T47D (cell line): ENCODE measurements at regions not wholly inside any gene's neighbourhood (a gene's known extent, or its start where the extent isn't known, plus 50 kb on each side); places are given as distances from the start of the nearest gene placed in this dataset.
"Not testable (repeated sequence)": the region's sequence is repeated elsewhere in the genome, so short reads cannot be mapped to it uniquely, and the experiment has no call there.

Source experiments
- DNase-seq, 2 experiments: peaks; one replicate each; pipeline versions ENCODE4 v3.0.0 to v3.0.0-alpha.2; 2011 to 2012; ENCODE audit warnings: low read depth in 1 of 2, low spot score in 1 of 2
- JUND ChIP-seq: IDR thresholded peaks from 2 replicates; pipeline ENCODE4 v1.6.1; 2012; ENCODE audit warnings: low read depth
- in situ Hi-C: cut with HindIII; loops from 2 replicates; pipeline ENCODE4 v1.10.0; 2016; ENCODE audit warnings: low sequenced_read_pairs, low pct_unique_long_range_greater_than_20kb

DNA sequence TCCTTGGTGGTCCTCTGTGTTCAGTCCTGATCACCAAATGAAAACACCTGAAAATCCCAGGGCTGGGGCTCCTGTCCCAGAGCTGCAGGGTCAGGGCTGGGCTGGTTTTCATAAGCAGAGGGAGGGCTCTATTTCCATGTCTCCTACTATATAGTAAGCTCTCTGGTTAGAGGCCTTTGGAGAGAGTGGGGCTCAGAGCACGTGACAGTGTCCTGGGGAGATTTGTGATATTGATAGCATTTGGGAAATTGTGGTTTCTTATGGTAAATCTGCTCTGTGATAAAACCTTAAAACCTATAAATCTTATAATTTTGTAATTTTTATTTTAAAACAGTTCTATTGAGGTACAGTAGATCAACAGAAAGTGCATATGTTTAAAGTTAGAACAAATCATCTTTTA, 1202.2 kb downstream of the TMEM121 start:
- no peak for TF ChIP-seq JUND
- in situ Hi-C loops = no loop called here
- DNase-seq = no peak

DNA sequence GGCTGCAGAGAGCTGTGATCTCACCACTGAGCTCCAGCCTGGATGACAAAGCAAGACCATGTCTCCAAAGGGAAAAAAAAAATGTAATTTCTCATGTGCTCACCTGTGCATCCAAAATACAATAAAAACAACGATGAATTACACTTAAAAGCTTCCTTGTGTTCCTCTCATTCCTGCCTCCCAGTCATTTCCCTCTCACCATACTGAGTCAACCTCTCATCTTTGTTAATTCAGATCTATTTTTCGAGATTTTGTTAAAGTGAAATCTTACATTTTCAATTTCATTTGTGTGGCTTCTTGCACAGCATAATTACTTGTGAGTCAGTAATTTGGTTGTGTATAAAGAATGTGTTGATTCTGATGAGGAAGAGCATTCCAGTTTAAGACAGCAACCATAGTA, 1203.2 kb downstream of the TMEM121 start:
- in situ Hi-C loops = no loop called here
- DNase-seq = no peak
- TF ChIP-seq JUND = no peak

DNA sequence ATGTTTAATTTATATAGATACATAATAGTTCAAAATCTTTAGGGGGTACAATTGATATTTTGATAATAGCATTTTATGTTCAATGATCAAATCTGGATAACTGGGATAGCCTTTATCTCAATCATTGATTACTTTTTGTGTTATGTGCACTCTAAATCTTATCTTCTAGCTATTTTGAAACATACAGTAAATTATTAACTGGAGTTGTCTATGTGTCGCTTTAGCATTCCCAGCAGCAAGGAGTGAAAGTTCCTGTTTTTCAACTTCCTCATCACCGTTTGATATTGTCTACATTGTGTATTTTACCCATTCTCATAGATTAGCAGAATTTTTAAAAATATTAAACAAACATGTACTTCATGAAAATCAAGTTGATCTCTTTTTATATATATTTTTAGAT, 1207.4 kb downstream of the TMEM121 start:
- in situ Hi-C loops = no loop called here
- no peak for TF ChIP-seq JUND
- DNase-seq = no peak

DNA sequence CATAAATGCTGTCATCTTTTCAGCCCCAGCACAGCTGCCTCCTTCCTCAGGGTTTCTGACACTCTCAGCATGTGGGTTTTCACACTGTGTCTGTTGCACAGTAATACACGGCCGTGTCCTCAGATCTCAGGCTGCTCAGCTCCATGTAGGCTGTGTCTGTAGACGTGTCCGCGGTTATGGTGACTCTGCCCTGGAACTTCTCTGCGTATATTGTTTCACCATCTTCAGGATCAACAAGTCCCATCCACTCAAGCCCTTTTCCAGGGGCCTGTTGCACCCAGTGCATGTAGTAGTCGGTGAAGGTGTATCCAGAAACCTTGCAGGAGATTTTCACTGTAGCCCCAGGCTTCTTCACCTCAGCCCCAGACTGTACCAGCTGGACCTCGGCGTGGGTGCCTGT, 1210.6 kb downstream of the TMEM121 start:
- DNase-seq = no peak
- in situ Hi-C loops = no loop called here
- no peak for TF ChIP-seq JUND

DNA sequence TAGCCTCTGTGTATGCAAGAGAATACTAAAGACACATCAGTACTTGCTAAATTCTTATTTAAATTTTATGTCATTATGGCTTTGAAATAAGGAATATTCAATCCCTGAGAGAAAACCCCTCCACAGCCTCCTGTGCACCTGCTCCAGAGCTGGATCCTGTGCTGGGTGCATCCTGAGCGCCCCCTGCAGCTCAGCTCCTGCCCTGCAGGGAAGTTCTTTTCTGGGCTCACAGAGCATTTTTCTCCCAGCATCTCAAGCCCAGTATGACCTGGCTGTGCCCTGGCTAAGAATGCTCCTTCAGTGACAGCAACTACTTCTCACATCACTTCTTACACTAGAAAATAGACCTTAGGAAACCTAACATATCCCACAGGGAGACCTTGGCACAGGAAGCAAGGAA, 1211.7 kb downstream of the TMEM121 start:
- TF ChIP-seq JUND = no peak
- in situ Hi-C loops = no loop called here

DNA sequence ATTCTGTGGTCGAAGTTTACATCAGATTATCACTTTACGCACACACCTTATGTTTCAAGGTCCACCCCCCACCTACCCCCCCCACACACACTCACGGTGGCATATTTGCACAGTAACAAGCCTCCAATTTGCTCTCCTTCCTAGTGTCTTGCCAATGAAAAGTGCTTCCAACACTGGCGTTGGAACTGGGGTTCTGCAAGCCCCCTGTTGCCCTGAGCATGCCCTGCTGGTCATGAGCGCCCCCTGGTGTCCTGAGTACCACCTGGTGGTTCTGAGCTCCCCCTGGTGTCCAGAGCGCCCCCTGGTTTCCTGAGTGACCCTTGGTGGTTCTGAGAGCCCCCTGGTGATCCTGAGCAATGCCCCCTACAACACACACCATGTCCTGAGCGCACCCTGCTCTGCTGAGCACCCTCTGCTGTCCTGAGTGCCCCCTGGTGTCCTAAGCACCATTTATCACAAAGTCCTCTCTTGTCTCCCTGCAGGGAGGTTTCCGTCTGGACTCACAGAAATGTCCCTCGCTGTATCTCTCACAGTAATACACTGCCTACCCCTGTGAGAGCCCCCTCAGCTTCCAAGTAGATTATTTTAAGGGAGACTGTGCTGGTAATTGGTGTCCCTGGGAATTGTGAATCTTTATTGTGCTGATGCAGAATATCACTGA, 1212.3 kb downstream of the TMEM121 start:
- DNase-seq, in situ Hi-C loops: not testable (repeated sequence)

More for the DNA sequence above, 1211.7 kb downstream of the TMEM121 start:
- no peak for DNase-seq

DNA sequence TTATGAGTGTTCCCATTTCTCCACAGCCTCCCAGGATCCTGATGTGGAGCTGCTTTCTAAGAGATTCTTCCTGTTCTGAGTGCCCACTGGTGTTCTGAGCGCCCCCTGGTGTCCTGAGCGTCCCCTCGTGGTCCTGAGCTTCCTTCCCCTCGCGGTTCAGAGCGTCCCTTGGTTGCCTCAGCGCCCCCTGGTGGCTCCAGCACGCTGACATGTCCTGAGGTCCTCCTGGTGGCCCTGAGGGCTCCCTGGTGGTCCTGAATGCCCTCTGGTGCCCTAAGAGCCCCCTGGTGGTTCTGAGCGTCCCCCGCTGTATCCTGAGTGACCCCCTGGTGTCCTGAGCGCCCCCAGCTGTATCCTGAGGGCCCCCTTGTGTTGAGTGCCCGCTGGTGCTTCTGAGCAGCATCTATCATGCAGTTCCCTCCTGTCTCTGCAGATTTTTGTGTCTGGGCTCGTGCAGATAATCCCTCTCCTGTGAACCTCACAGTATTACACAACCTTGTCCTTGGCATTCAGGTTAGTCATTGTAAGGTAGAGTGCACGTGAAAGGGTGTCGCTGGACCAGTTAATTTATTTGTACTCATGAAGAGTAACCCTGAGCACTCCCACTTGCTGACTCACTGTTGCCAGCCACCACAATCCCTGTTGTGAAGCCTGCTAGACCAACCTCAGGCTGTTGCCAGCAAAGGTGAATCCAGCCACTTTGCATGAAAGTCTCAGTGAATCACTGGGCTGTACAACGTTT, 1214.9 kb downstream of the TMEM121 start:
- in situ Hi-C loops = not testable (repeated sequence)
- peak in 1 of 2 experiments; percentile 31 for DNase-seq

DNA sequence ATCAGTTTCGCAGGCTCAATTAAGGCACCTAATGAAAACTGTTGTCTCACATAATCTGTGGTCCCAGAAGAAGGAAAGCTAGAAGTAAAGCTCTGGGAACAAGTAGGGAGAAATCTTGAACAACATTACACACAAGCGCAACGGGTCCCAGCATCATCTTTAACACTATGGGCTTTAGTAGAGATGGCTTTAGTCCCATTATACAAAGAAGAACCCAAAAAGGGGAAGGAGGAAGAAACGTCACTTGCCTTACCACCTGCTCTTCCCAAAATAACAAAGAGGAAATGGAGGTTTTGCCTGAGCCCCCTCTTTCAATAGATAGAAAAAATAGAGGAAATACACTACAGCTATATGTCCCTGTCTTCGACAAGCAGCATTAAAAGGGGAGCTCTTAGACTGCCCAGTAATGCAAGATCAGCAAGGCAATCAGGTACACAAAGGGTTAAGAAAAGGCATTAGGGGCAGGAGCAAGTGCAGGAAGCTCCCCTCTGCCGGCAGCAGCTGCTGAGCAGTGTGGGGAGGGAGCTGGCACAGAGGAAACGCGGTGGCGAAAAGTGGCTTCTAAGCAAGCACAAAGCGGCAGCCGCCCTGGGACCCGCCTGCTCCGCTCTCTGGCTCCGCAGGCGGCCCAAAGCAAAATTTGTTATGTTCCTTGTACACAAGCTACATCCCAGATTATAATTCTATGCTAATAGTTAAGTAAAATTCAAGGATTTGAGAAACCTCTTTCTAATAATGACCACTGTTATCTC, 1218.8 kb downstream of the TMEM121 start:
- DNase-seq, in situ Hi-C loops: not testable (repeated sequence)

DNA sequence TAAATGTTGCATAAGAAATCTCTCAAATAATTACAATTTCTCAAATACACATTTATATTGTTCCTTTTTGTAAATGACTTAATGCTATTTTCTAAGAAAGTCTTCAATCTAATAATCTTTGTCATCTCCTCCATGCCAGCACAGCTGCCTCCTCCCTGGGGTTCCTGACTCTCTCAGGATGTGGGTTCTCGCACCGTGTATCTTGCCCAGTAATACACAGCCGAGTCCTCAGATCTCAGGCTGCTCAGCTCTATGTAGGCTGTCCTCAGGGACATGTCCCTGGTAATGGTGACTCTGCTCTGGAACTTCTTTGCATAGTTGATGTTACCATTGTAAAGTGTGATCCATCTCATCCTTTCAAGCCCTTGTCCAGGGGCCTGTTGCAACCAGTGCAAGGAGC, 1223.7 kb downstream of the TMEM121 start:
- in situ Hi-C loops, DNase-seq: not testable (repeated sequence)

DNA sequence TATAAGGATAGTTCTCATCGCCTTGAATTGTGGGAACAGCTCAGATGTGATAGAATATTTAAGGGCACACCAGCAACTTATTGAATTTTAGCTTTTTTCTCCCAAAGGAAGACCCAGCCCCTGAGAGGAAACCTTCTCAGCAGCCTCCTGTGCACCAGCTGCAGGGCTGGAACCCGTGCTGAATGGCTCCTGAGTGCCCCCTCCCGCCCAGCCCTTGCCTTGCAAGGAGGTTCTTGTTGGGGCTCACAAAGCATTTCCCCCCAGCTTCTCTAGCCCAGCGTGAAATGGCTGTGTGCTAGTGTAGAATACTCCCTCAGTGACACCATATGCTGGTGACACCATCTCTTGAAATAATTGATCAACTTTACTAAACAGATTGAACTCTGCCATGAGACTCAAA, 1227.4 kb downstream of the TMEM121 start:
- in situ Hi-C loops, DNase-seq: not testable (repeated sequence)

DNA sequence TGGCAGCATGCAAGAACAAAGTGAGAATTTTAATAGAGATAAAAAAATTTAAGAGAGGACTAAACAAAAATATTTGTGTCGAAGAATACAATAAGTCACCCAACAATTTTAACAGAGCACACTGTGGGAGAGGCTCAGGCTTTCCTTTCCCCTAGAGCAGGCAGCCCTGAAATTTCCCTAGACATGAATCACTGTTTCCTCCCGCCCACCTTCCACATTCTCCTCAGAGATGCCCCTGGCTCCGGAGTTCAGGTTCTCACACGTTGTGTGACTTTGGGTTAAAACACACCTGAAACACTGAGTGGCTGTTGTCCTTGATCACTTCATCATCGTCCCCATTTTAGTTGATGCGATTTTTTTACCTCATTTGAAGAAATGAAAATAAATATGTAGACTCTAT, 1231.1 kb downstream of the TMEM121 start:
- in situ Hi-C loops = not testable (repeated sequence)

DNA sequence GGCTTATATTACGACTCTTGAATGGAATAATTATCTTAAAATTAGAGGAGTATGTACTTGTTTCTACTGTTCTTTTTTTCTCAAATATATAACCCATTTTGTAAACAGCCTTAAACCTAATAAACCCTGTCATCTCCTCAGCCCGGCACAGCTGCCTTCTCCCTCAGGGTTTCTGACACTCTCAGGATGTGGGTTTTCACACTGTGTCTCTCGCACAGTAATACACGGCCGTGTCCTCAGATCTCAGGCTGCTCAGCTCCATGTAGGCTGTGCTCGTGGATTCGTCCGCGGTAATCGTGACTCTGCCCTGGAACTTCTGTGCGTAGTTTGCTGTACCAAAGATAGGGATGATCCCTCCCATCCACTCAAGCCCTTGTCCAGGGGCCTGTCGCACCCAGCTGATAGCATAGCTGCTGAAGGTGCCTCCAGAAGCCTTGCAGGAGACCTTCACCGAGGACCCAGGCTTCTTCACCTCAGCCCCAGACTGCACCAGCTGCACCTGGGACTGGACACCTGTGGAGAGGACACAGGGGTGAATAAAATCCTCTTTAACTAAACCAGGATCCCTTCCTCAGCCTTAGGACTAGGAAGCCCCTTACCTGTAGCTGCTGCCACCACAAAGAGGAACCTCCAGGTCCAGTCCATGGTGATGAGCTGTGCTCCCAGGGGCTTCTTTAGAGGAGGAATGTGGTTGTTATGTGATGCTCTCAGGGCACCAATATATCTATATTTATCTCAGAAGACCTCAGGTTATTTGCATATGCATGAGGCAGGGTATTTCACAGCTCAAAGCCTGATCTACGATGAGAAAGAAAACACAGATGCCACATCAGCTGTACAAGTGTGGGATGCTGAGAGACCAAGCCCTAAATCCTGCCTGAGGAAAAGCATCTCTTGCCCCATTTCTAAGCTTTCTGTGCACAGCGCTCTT, 1235.8 kb downstream of the TMEM121 start:
- in situ Hi-C loops, DNase-seq: not testable (repeated sequence)

More for the DNA sequence above, 1231.1 kb downstream of the TMEM121 start:
- DNase-seq = not testable (repeated sequence)

DNA sequence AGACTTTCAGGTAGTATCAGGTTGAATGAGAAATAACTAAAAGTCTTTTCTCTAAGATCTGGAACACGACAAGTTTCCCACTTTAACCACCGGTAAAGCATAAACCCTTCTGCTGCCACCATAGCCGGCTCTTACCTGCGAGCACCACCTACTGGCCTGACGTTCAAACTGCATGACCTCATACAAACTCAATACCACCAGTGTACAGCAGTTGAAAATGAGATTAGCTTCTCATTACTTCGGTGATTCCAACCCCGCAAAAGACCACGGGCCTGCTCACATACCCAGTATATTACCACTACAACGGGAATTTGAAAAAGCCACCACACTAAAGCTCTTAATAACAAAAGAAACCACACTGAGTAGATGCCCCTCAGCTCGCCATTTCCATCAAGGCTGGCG, 1238.6 kb downstream of the TMEM121 start:
- in situ Hi-C loops = not testable (repeated sequence)
- DNase-seq = peak in 1 of 2 experiments; percentile 31
